Neuronal stem cell (in vitro differentiated cells): ENCODE measurements at regions not wholly inside any gene's neighbourhood (a gene's known extent, or its start where the extent isn't known, plus 50 kb on each side); places are given as distances from the start of the nearest gene placed in this dataset.
A peak's percentile ranks its signal among the peaks of the same experiment; 100 is the strongest.

ENCODE experiments used
- DNase-seq: peaks from one replicate; pipeline ENCODE4 v3.0.0-alpha.2; 2013; ENCODE audit warnings: low spot score
- H2AFZ ChIP-seq: one replicate; pipeline ENCODE4 v1.6.1; 2013; ENCODE audit warnings: mild to moderate bottlenecking, low read length, inconsistent platforms
- H2AK5ac ChIP-seq: 2 replicates; pipeline ENCODE4 v1.6.1; 2013; ENCODE audit warnings: low read depth, mild to moderate bottlenecking, inconsistent platforms, low read length, moderate library complexity, mixed read lengths
- H2BK120ac ChIP-seq: 2 replicates; pipeline ENCODE4 v1.6.1; 2013; ENCODE audit warnings: low read depth, mild to moderate bottlenecking, inconsistent platforms, low read length, moderate library complexity, mixed read lengths
- H2BK12ac ChIP-seq: one replicate; pipeline ENCODE4 v1.6.1; 2013; ENCODE audit warnings: low read length, inconsistent platforms
- H2BK15ac ChIP-seq: 2 replicates; pipeline ENCODE4 v1.6.1; 2013; ENCODE audit warnings: mild to moderate bottlenecking, low read length, inconsistent platforms, mixed read lengths
- H2BK5ac ChIP-seq: one replicate; pipeline ENCODE4 v1.6.1; 2013; ENCODE audit warnings: inconsistent platforms, mild to moderate bottlenecking, low read length, moderate library complexity
- H3K14ac ChIP-seq: one replicate; pipeline ENCODE4 v1.6.1; 2013; ENCODE audit warnings: low read length, inconsistent platforms
- H3K18ac ChIP-seq: 2 replicates; pipeline ENCODE4 v1.6.1; 2013; ENCODE audit warnings: low read length, inconsistent platforms
- H3K23ac ChIP-seq: 2 replicates; pipeline ENCODE4 v1.6.1; 2013; ENCODE audit warnings: low read depth, mild to moderate bottlenecking, mixed read lengths, low read length, inconsistent platforms; ENCODE audit not compliant: poor library complexity
- H3K27ac ChIP-seq: replicated peaks from 3 replicates; pipeline ENCODE4 v1.5.1; 2013; ENCODE audit warnings: low read length, inconsistent platforms
- H3K27me3 ChIP-seq, 3 experiments: 2 replicates each; pipeline ENCODE4 v1.6.1; 2013; ENCODE audit warnings: low read length in 3 of 3, mild to moderate bottlenecking in 2 of 3, inconsistent platforms in 1 of 3, low read depth in 1 of 3, mixed read lengths in 1 of 3, moderate library complexity in 1 of 3; ENCODE audit not compliant: control insufficient read depth in 3 of 3, insufficient read depth in 3 of 3
- H3K36me3 ChIP-seq, 2 donors: replicated peaks in 1 of 2; 2 replicates each; pipeline ENCODE4 v1.6.1; 2013; ENCODE audit warnings: low read length in 2 of 2; ENCODE audit not compliant: control insufficient read depth in 2 of 2, insufficient read depth in 2 of 2
- H3K4ac ChIP-seq: 2 replicates; pipeline ENCODE4 v1.6.1; 2013; ENCODE audit warnings: inconsistent platforms, mild to moderate bottlenecking, low read length, moderate library complexity
- H3K4me1 ChIP-seq, 2 donors: 1 replicate in 1 of 2; 2 replicates in 1 of 2; pipeline ENCODE4 v1.6.1; 2013; ENCODE audit warnings: low read length in 2 of 2, low read depth in 1 of 2; ENCODE audit not compliant: control insufficient read depth in 2 of 2, insufficient read depth in 1 of 2
- H3K4me2 ChIP-seq: one replicate; pipeline ENCODE4 v1.6.1; 2013; ENCODE audit warnings: mild to moderate bottlenecking, low read length, inconsistent platforms; ENCODE audit not compliant: insufficient read depth, poor library complexity, severe bottlenecking
- H3K4me3 ChIP-seq, 2 donors: 2 replicates each; pipeline ENCODE4 v1.5.1; 2013; ENCODE audit warnings: low read length in 2 of 2, mild to moderate bottlenecking in 2 of 2, inconsistent platforms in 1 of 2, moderate library complexity in 1 of 2
- H3K79me1 ChIP-seq: one replicate; pipeline ENCODE4 v1.6.1; 2013; ENCODE audit warnings: low read depth, mild to moderate bottlenecking, inconsistent platforms, low read length, moderate library complexity
- H3K9ac ChIP-seq: one replicate; pipeline ENCODE4 v1.6.1; 2013; ENCODE audit warnings: mild to moderate bottlenecking, low read depth, low read length, inconsistent platforms; ENCODE audit not compliant: poor library complexity
- H3K9me3 ChIP-seq, 2 donors: replicated peaks in 1 of 2; 2 replicates each; pipeline versions ENCODE3 to v1.6.1; 2013; ENCODE audit warnings: low read length in 2 of 2, mild to moderate bottlenecking in 2 of 2, inconsistent platforms in 1 of 2, low read depth in 1 of 2, mixed read lengths in 1 of 2, moderate library complexity in 1 of 2; ENCODE audit not compliant: control insufficient read depth in 2 of 2, insufficient read depth in 1 of 2
- H4K8ac ChIP-seq: one replicate; pipeline ENCODE4 v1.6.1; 2013; ENCODE audit warnings: low read depth, mild to moderate bottlenecking, inconsistent platforms, low read length, moderate library complexity
- H4K91ac ChIP-seq: one replicate; pipeline ENCODE4 v1.6.1; 2013; ENCODE audit warnings: low read length, low read depth, mild to moderate bottlenecking, inconsistent platforms; ENCODE audit not compliant: poor library complexity
- WGBS, 2 donors: extraction: QIAGEN DNeasy Blood & Tissue Kit; methylation state at CpG; one replicate each; pipeline ENCODE4 v1.1.7; 2013; ENCODE audit warnings: missing lambda C conversion rate in 2 of 2, mixed read lengths in 1 of 2; ENCODE audit not compliant: insufficient read length in 2 of 2, insufficient replicate concordance in 1 of 2; ENCODE audit errors: extremely low coverage in 2 of 2; 5-methylcytosine and 5-hydroxymethylcytosine counted together

- no peak overlapping the region for H3K27ac ChIP-seq
- no peak overlapping the region for H2AK5ac ChIP-seq
- no peak overlapping the region for H2BK12ac ChIP-seq
- no peak overlapping the region for H3K4ac ChIP-seq
- DNase-seq: no peak
- H3K4me2 ChIP-seq: no peak overlapping the region
- H2AFZ ChIP-seq: peak overlapping the region; percentile 11
- no peaks in the 10 kb centered on the region for H3K4me1 ChIP-seq
- H3K79me1 ChIP-seq: no peaks in the 10 kb centered on the region
- H3K18ac ChIP-seq: peak overlapping the region; percentile 80
- no peak overlapping the region for H3K4me3 ChIP-seq
- H2BK120ac ChIP-seq: no peak overlapping the region
- H2BK5ac ChIP-seq: no peak overlapping the region
- no peak overlapping the region for H4K91ac ChIP-seq
- no peaks in the 10 kb centered on the region for H3K36me3 ChIP-seq
- no peak overlapping the region for H2BK15ac ChIP-seq
- H4K8ac ChIP-seq: no peak overlapping the region
- no peak overlapping the region for H3K14ac ChIP-seq
- WGBS, 2 donors: no CpG with 5 or more reads among the region's 2 CpGs
- H3K9me3 ChIP-seq: no peaks in the 10 kb centered on the region
- H3K23ac ChIP-seq: no peak overlapping the region
- no peaks in the 10 kb centered on the region for H3K27me3 ChIP-seq
- no peak overlapping the region for H3K9ac ChIP-seq
These were observed 108.7 kb upstream of the FUNDC1 start for GRCh38 chrX:44651358-44651757.

DNA sequence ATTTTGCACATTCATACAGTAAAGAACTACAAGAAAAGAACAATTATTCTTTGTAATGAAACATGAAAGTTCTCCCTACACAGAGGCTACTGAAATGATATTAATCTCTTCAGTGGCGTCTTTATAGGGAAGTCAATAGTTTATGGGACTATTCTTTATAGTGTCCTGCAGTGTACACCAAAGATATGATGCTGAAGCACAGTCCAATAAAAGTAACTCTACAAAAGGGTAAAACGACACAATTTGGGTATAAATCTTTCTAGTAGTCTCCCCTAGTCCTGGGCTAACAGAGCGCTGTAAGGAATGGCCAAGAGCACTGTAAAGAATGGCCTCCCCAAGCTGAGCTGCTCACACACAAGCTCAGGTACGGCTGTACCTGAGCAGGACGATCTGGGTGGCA is 101.1 kb upstream of the FUNDC1 start:
- Histone ChIP-seq H3K4ac (no peak overlapping the region), H3K27ac (no peak overlapping the region), H3K36me3 (no peaks in the 10 kb centered on the region), H2AK5ac (no peak overlapping the region), H2BK15ac (no peak overlapping the region), H3K23ac (no peak overlapping the region), H3K18ac (no peak overlapping the region), H4K91ac (no peak overlapping the region), H3K4me3 (no peak overlapping the region), H2AFZ (no peak overlapping the region), H3K27me3 (no peaks in the 10 kb centered on the region), H2BK5ac (no peak overlapping the region), H2BK12ac (no peak overlapping the region), H3K9me3 (no peaks in the 10 kb centered on the region), H2BK120ac (no peak overlapping the region), H3K79me1 (no peaks in the 10 kb centered on the region), H3K9ac (no peak overlapping the region), H3K4me1 (no peaks in the 10 kb centered on the region), H3K4me2 (no peak overlapping the region), H3K14ac (no peak overlapping the region), H4K8ac (no peak overlapping the region)
- WGBS, 2 donors: no CpG with 5 or more reads among the region's 5 CpGs
- DNase-seq: no peak

GRCh38 chrX:44637282-44637681 is 94.6 kb upstream of the FUNDC1 start:
- Histone ChIP-seq H3K4me2 (no peak overlapping the region), H3K9ac (no peak overlapping the region), H3K23ac (no peak overlapping the region), H2BK5ac (no peak overlapping the region), H3K18ac (no peak overlapping the region), H4K91ac (no peak overlapping the region), H2BK12ac (no peak overlapping the region), H3K4me1 (no peaks in the 10 kb centered on the region), H3K36me3 (no peaks in the 10 kb centered on the region), H2BK15ac (no peak overlapping the region), H3K14ac (no peak overlapping the region), H3K79me1 (no peaks in the 10 kb centered on the region), H3K4ac (no peak overlapping the region), H3K9me3 (no peaks in the 10 kb centered on the region), H2AK5ac (no peak overlapping the region), H2BK120ac (no peak overlapping the region), H3K27me3 (no peaks in the 10 kb centered on the region), H3K27ac (no peak overlapping the region), H3K4me3 (no peak overlapping the region), H4K8ac (no peak overlapping the region), H2AFZ (no peak overlapping the region)
- no CpG with 5 or more reads among the region's 1 CpG for WGBS, 2 donors
- DNase-seq: no peak

DNA sequence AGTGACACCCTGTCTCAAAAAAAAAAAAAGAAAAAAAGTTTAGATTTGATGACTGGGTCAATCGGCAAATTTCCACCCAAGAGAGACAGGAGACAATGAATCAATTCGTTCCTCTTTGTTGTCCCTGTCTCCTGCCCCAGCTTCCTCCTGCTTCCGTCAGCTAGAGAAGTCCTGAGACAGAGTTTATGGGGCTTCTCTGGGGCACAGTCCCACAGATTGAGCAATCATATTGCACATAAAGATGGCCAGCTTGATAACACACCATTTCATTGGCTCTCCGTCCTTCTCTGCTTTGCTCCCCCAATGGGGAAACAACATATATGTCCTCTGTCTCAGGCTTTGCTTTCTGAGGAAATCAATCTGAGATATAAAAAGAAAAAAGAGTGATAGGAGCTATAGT is 78.4 kb upstream of the FUNDC1 start:
- DNase-seq: no peak
- H3K4ac ChIP-seq: no peak overlapping the region
- H2AK5ac ChIP-seq: no peak overlapping the region
- H4K8ac ChIP-seq: no peak overlapping the region
- H3K79me1 ChIP-seq: no peaks in the 10 kb centered on the region
- no peak overlapping the region for H3K18ac ChIP-seq
- no peaks in the 10 kb centered on the region for H3K36me3 ChIP-seq
- H3K9ac ChIP-seq: no peak overlapping the region
- WGBS, 2 donors: no CpG with 5 or more reads among the region's 4 CpGs
- H4K91ac ChIP-seq: no peak overlapping the region
- no peak overlapping the region for H3K23ac ChIP-seq
- H3K4me2 ChIP-seq: no peak overlapping the region
- no peak overlapping the region for H3K4me3 ChIP-seq
- H2AFZ ChIP-seq: no peak overlapping the region
- no peak overlapping the region for H3K27ac ChIP-seq
- no peak overlapping the region for H2BK120ac ChIP-seq
- H3K4me1 ChIP-seq: no peaks in the 10 kb centered on the region
- no peak overlapping the region for H2BK5ac ChIP-seq
- no peaks in the 10 kb centered on the region for H3K27me3 ChIP-seq
- no peak overlapping the region for H2BK15ac ChIP-seq
- H3K9me3 ChIP-seq: no peaks in the 10 kb centered on the region
- H2BK12ac ChIP-seq: no peak overlapping the region
- no peak overlapping the region for H3K14ac ChIP-seq
